ENCODE measurements at regions not wholly inside any gene's neighbourhood (a gene's known extent, or its start where the extent isn't known, plus 50 kb on each side); places are given as distances from the start of the nearest gene placed in this dataset.

GRCh38 chr9:3027210-3027609, 183.3 kb upstream of the PUM3 start:
- POLR2A ChIA-PET, result no interaction called here
- no peak for DNase-seq (ENCODE audit: low read depth, low spot score)
- TF ChIP-seq CTCF (IDR thresholded peaks at IDR 0.05; ENCODE audit: insufficient read depth, low read length, missing control alignments), result no peak
- no peak overlapping the region for H3K4me3 ChIP-seq (ENCODE audit: low read depth, low read length)
- CTCF ChIA-PET, result interaction anchor here (1.9 kb wide), 1 partner anchor 170 kb away, joined by 4 read pairs; no protein-coding TSS in a partner anchor

- POLR2A ChIA-PET, result no interaction called here
- DNase-seq (ENCODE audit: low read depth, low spot score), result no peak
- no peak for TF ChIP-seq CTCF (IDR thresholded peaks at IDR 0.05; ENCODE audit: insufficient read depth, low read length, missing control alignments)
- no peak overlapping the region for H3K4me3 ChIP-seq (ENCODE audit: low read depth, low read length)
- CTCF ChIA-PET, result interaction anchor here (1.0 to 1.8 kb wide), 3 partner anchors 10 to 164 kb away, joined by 3 to 5 read pairs (median 3); no protein-coding TSS in a partner anchor
Measured at GRCh38 chr9:3023449-3023848, 179.6 kb upstream of the PUM3 start.

GRCh38 chr9:3018691-3019230, 174.9 kb upstream of the PUM3 start:
- ChIA-PET CTCF (interaction anchor here (1.2 kb wide), 1 partner anchor 14 kb away, joined by 3 read pairs; no protein-coding TSS in a partner anchor), POLR2A (no interaction called here)
- H3K4me3 ChIP-seq (ENCODE audit: low read depth, low read length), result no peak overlapping the region
- no peak for TF ChIP-seq CTCF (IDR thresholded peaks at IDR 0.05; ENCODE audit: insufficient read depth, low read length, missing control alignments)
- no peak for DNase-seq (ENCODE audit: low read depth, low spot score)

GRCh38 chr9:3018071-3018470, 174.2 kb upstream of the PUM3 start:
- no peak for TF ChIP-seq CTCF (IDR thresholded peaks at IDR 0.05; ENCODE audit: insufficient read depth, low read length, missing control alignments)
- no peak for DNase-seq (ENCODE audit: low read depth, low spot score)
- ChIA-PET CTCF (interaction anchor here (1.2 kb wide), 1 partner anchor 15 kb away, joined by 3 read pairs; no protein-coding TSS in a partner anchor), POLR2A (no interaction called here)
- no peak overlapping the region for H3K4me3 ChIP-seq (ENCODE audit: low read depth, low read length)

- ChIA-PET CTCF (no interaction called here), POLR2A (no interaction called here)
- no peak for TF ChIP-seq CTCF (IDR thresholded peaks at IDR 0.05; ENCODE audit: insufficient read depth, low read length, missing control alignments)
- no peak for DNase-seq (ENCODE audit: low read depth, low spot score)
- no peak overlapping the region for H3K4me3 ChIP-seq (ENCODE audit: low read depth, low read length)
Measured at GRCh38 chr9:3014178-3014577, 170.3 kb upstream of the PUM3 start.

- no peak for TF ChIP-seq CTCF (IDR thresholded peaks at IDR 0.05; ENCODE audit: insufficient read depth, low read length, missing control alignments)
- H3K4me3 ChIP-seq (ENCODE audit: low read depth, low read length), result no peak overlapping the region
- DNase-seq (ENCODE audit: low read depth, low spot score), result no peak
- CTCF ChIA-PET, result no interaction called here
- POLR2A ChIA-PET, result no interaction called here
Measured at GRCh38 chr9:3012842-3013241, 168.9 kb upstream of the PUM3 start.

All from AG04449 (cell line).